ENCODE measurements at regions not wholly inside any gene's neighbourhood (a gene's known extent, or its start where the extent isn't known, plus 50 kb on each side); places are given as distances from the start of the nearest gene placed in this dataset.

DNA sequence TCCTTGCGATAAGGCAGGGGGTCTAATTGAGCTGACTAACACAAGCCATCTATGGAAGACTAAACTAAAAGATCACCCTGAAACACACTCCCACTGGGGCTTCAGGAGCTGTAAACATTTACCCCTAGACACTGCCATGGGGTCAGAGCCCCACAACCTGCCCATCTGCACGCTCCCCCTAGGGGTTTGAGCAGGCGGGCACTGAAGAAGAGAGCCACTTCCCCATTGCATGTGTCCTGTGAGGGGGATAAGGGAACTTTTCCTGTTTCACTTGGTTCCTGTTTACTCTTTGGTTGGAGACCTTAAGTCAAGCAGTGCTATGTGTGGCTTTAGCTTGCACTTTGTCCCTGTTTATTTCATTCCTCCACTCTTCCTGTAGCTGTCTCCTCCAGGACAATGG lies 1929.5 kb upstream of the CDH9 start:
- TF ChIP-seq, protein P1, sequence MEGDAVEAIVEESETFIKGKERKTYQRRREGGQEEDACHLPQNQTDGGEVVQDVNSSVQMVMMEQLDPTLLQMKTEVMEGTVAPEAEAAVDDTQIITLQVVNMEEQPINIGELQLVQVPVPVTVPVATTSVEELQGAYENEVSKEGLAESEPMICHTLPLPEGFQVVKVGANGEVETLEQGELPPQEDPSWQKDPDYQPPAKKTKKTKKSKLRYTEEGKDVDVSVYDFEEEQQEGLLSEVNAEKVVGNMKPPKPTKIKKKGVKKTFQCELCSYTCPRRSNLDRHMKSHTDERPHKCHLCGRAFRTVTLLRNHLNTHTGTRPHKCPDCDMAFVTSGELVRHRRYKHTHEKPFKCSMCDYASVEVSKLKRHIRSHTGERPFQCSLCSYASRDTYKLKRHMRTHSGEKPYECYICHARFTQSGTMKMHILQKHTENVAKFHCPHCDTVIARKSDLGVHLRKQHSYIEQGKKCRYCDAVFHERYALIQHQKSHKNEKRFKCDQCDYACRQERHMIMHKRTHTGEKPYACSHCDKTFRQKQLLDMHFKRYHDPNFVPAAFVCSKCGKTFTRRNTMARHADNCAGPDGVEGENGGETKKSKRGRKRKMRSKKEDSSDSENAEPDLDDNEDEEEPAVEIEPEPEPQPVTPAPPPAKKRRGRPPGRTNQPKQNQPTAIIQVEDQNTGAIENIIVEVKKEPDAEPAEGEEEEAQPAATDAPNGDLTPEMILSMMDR (IDR thresholded peaks at IDR 0.05): no peak
- no peak for TF ChIP-seq POLR2A (IDR thresholded peaks at IDR 0.05)

Data from Peyer's patch (tissue), 4 donors.